ENCODE measurements at regions not wholly inside any gene's neighbourhood (a gene's known extent, or its start where the extent isn't known, plus 50 kb on each side); places are given as distances from the start of the nearest gene placed in this dataset.

GRCh38 chr9:14560194-14560593 lies 133.0 kb downstream of the ZDHHC21 start:
- Mint-ChIP-seq H3K27ac (no peak overlapping the region), H3K4me1 (no peaks in the 10 kb centered on the region), H3K9me3 (peaks cover 8% of the 10 kb centered on the region), H3K4me3 (no peak overlapping the region), H3K36me3 (no peaks in the 10 kb centered on the region)
- DNase-seq (ENCODE audit: low spot score in 2 of 2), result no peak
- ATAC-seq, result peak; percentile 85

GRCh38 chr9:14554886-14555285 lies 138.3 kb downstream of the ZDHHC21 start:
- DNase-seq (ENCODE audit: low spot score in 2 of 2), result no peak
- ATAC-seq, result no peak
- H3K36me3 Mint-ChIP-seq, result no peaks in the 10 kb centered on the region
- H3K4me3 Mint-ChIP-seq, result no peak overlapping the region
- H3K27ac Mint-ChIP-seq, result no peak overlapping the region
- no peaks in the 10 kb centered on the region for H3K4me1 Mint-ChIP-seq
- peaks cover 5% of the 10 kb centered on the region for H3K9me3 Mint-ChIP-seq

GRCh38 chr9:14547245-14548060 lies 145.8 kb downstream of the ZDHHC21 start:
- H3K4me3 Mint-ChIP-seq, result no peak overlapping the region
- no peaks in the 10 kb centered on the region for H3K9me3 Mint-ChIP-seq
- DNase-seq (ENCODE audit: low spot score in 2 of 2), result peak in 1 of 2 donors; percentile 15
- H3K36me3 Mint-ChIP-seq, result no peaks in the 10 kb centered on the region
- no peaks in the 10 kb centered on the region for H3K4me1 Mint-ChIP-seq
- ATAC-seq, result no peak
- no peak overlapping the region for H3K27ac Mint-ChIP-seq

- H3K27ac Mint-ChIP-seq, result no peak overlapping the region
- no peak for ATAC-seq
- no peak overlapping the region for H3K4me3 Mint-ChIP-seq
- no peaks in the 10 kb centered on the region for H3K4me1 Mint-ChIP-seq
- no peaks in the 10 kb centered on the region for H3K9me3 Mint-ChIP-seq
- no peaks in the 10 kb centered on the region for H3K36me3 Mint-ChIP-seq
- no peak for DNase-seq (ENCODE audit: low spot score in 2 of 2)
These were observed 146.5 kb downstream of the ZDHHC21 start for GRCh38 chr9:14546693-14547092.

- H3K36me3 Mint-ChIP-seq, result no peaks in the 10 kb centered on the region
- peak in 1 of 2 donors; percentile 17 for DNase-seq (ENCODE audit: low spot score in 2 of 2)
- no peak overlapping the region for H3K4me3 Mint-ChIP-seq
- no peak overlapping the region for H3K27ac Mint-ChIP-seq
- H3K4me1 Mint-ChIP-seq, result no peaks in the 10 kb centered on the region
- ATAC-seq, result no peak
- H3K9me3 Mint-ChIP-seq, result no peaks in the 10 kb centered on the region
These were observed 151.2 kb downstream of the ZDHHC21 start for GRCh38 chr9:14542071-14542470.

- no peak for DNase-seq (ENCODE audit: low spot score in 2 of 2)
- no peak for ATAC-seq
- Mint-ChIP-seq H3K4me3 (no peak overlapping the region), H3K36me3 (no peaks in the 10 kb centered on the region), H3K27ac (no peak overlapping the region), H3K9me3 (no peaks in the 10 kb centered on the region), H3K4me1 (no peaks in the 10 kb centered on the region)
These were observed 154.7 kb downstream of the ZDHHC21 start for GRCh38 chr9:14538526-14538925.

- ATAC-seq (no peak), DNase-seq (ENCODE audit: low spot score in 2 of 2) (no peak)
- no peak overlapping the region for H3K27ac Mint-ChIP-seq
- H3K9me3 Mint-ChIP-seq, result no peaks in the 10 kb centered on the region
- H3K4me1 Mint-ChIP-seq, result no peaks in the 10 kb centered on the region
- no peak overlapping the region for H3K4me3 Mint-ChIP-seq
- H3K36me3 Mint-ChIP-seq, result no peaks in the 10 kb centered on the region
These were observed 157.9 kb downstream of the ZDHHC21 start for GRCh38 chr9:14535161-14535955.

- no peak overlapping the region for H3K27ac Mint-ChIP-seq
- no peak for DNase-seq (ENCODE audit: low spot score in 2 of 2)
- H3K9me3 Mint-ChIP-seq, result no peaks in the 10 kb centered on the region
- H3K4me3 Mint-ChIP-seq, result no peak overlapping the region
- no peaks in the 10 kb centered on the region for H3K4me1 Mint-ChIP-seq
- no peak for ATAC-seq
- H3K36me3 Mint-ChIP-seq, result no peaks in the 10 kb centered on the region
These were observed 159.2 kb downstream of the ZDHHC21 start for GRCh38 chr9:14533867-14534640.

- Mint-ChIP-seq H3K27ac (no peak overlapping the region), H3K36me3 (no peaks in the 10 kb centered on the region), H3K9me3 (no peaks in the 10 kb centered on the region), H3K4me3 (no peak overlapping the region), H3K4me1 (no peaks in the 10 kb centered on the region)
- DNase-seq (ENCODE audit: low spot score in 2 of 2), result no peak
- no peak for ATAC-seq
These were observed 160.6 kb downstream of the ZDHHC21 start for GRCh38 chr9:14532456-14533115.

GRCh38 chr9:14531341-14532269 lies 161.6 kb downstream of the ZDHHC21 start:
- H3K36me3 Mint-ChIP-seq, result no peaks in the 10 kb centered on the region
- DNase-seq (ENCODE audit: low spot score in 2 of 2) (no peak), ATAC-seq (no peak)
- H3K27ac Mint-ChIP-seq, result no peak overlapping the region
- H3K4me1 Mint-ChIP-seq, result no peaks in the 10 kb centered on the region
- H3K9me3 Mint-ChIP-seq, result no peaks in the 10 kb centered on the region
- no peak overlapping the region for H3K4me3 Mint-ChIP-seq

- no peak overlapping the region for H3K4me3 Mint-ChIP-seq
- no peaks in the 10 kb centered on the region for H3K9me3 Mint-ChIP-seq
- DNase-seq (ENCODE audit: low spot score in 2 of 2) (no peak), ATAC-seq (no peak)
- H3K36me3 Mint-ChIP-seq, result no peaks in the 10 kb centered on the region
- no peak overlapping the region for H3K27ac Mint-ChIP-seq
- H3K4me1 Mint-ChIP-seq, result no peaks in the 10 kb centered on the region
These were observed 162.4 kb downstream of the ZDHHC21 start for GRCh38 chr9:14530841-14531240.

GRCh38 chr9:14530366-14530765 lies 162.9 kb downstream of the ZDHHC21 start:
- ATAC-seq, result no peak
- Mint-ChIP-seq H3K9me3 (no peaks in the 10 kb centered on the region), H3K27ac (no peak overlapping the region)

GRCh38 chr9:14529629-14530028 lies 163.6 kb downstream of the ZDHHC21 start:
- ATAC-seq, result no peak
- Mint-ChIP-seq H3K4me1 (no peaks in the 10 kb centered on the region), H3K27ac (no peak overlapping the region), H3K4me3 (no peak overlapping the region), H3K9me3 (no peaks in the 10 kb centered on the region), H3K36me3 (no peaks in the 10 kb centered on the region)
- DNase-seq (ENCODE audit: low spot score in 2 of 2), result no peak

More at GRCh38 chr9:14530366-14530765, 162.9 kb downstream of the ZDHHC21 start:
- no peak for DNase-seq (ENCODE audit: low spot score in 2 of 2)
- Mint-ChIP-seq H3K36me3 (no peaks in the 10 kb centered on the region), H3K4me1 (no peaks in the 10 kb centered on the region), H3K4me3 (no peak overlapping the region)

GRCh38 chr9:14529054-14529453 lies 164.2 kb downstream of the ZDHHC21 start:
- DNase-seq (ENCODE audit: low spot score in 2 of 2), result no peak
- Mint-ChIP-seq H3K9me3 (no peaks in the 10 kb centered on the region), H3K27ac (no peak overlapping the region), H3K4me1 (no peaks in the 10 kb centered on the region), H3K4me3 (no peak overlapping the region), H3K36me3 (no peaks in the 10 kb centered on the region)
- no peak for ATAC-seq
